ENCODE measurements at regions not wholly inside any gene's neighbourhood (a gene's known extent, or its start where the extent isn't known, plus 50 kb on each side); places are given as distances from the start of the nearest gene placed in this dataset.

DNA sequence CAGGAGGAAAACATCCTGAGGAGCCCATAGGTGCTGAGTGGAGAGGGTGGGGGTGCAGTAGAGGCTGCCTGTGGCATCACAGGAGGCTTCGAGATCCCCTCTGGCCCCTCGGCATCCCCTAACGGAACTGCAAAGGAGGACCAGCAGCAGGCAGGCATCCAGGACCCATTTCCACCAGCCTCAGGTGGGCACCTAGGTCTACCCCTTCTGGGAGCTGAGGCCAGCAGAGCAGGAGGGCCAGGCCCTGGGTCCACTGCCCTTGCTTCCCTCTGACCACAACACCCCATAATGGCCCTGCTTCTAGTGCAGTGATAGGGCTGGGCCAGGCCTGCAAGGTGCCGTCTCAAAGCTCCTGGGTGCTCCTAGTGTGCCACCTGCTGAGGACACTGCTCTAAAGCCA is 723.0 kb downstream of the PTPRU start:
- FAIRE-seq, result no peak
- DNase-seq (ENCODE audit: insufficient read length, low spot score), result no peak

DNA sequence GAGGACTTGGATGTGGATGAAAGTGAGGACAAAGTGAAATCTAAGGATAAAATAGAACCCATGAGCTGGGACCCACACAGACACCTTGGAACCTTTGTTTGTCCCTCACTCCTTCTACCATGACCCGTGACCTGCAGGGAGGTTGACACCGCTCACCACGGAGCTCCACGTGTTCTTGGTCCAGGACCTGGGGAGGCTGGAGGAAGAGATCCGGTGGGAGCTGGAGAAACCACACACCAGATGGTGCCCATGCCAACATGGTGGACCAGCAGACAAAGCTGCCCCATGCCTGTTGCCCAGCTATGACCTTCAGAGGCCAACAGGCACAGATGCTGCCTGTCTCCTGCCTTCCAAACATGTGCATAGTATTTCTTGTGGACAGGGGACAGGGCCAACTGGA is 721.9 kb downstream of the PTPRU start:
- FAIRE-seq, result no peak
- no peak for DNase-seq (ENCODE audit: insufficient read length, low spot score)

DNA sequence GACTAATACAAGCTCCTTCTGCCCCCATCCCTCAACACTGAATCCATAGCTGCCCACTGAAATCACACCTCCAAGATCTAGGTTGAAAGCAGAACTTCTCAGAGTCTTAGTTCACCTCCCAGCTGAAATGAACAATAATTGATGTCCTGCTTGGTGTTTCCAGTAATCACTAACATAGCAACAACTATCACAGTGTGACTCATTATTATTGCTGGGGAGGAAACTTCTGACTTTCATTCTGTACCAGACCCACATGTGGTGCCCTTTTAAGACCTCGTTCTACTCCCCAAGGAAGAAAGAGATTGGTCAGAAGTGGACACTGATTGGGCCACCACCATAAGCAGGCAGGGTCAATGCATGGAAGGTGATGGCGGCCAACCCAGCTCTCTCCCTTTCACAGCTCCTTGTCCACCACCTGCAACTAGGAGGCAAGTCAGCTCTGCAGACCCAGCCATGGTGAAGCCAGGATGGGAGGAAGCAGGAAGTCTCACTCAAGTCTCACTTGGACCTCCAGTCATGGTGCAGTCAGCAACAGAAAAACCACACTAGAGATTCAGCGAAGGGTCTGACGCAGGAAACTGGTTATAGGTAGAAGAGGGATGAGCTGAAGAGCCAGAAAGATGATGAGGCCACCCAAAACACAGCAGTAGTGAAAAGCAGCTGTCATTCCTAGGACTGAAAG is 720.2 kb downstream of the PTPRU start:
- FAIRE-seq, result no peak

DNA sequence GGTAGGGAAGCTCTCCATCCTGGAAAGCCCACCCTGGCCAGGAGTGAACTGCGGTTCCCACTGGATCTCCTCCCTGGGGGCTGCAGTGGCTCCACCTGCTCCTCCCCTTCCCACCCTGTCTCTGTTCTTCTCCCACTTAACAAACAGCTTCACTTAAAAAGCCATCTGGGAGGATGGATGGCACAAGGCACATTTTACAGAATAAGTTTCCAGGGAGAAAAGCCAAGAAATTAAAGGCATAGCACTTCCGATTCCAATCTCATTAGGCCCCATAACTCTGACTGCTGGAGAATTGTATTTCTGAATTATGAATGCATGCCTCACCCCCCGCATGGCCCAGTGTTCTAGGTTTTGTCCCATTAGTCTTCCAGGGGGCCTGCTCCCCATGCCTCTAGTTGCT is 718.3 kb downstream of the PTPRU start:
- DNase-seq (ENCODE audit: insufficient read length, low spot score), result no peak
- FAIRE-seq, result no peak

More for the DNA sequence above, 720.2 kb downstream of the PTPRU start:
- DNase-seq (ENCODE audit: insufficient read length, low spot score), result no peak

DNA sequence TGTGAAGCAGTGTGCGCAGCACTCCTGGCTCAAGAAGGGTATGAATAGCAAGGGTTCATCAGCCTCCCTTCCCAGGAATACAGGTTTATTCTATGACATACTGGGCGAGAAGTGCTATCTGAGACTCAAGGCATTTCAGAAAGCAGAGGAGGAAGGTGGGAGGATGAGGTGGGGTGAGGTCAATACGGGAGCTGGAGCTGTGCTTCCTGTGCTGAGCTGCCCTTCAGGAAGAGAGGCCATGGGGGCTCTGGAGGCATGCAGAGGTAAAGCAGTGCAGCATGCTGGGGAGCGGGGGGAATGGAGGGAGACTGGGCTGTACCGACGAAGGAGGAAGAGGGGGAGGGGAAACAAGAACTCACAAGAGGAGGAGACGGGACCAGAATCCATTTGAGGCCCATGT is 717.6 kb downstream of the PTPRU start:
- no peak for FAIRE-seq
- no peak for DNase-seq (ENCODE audit: insufficient read length, low spot score)

DNA sequence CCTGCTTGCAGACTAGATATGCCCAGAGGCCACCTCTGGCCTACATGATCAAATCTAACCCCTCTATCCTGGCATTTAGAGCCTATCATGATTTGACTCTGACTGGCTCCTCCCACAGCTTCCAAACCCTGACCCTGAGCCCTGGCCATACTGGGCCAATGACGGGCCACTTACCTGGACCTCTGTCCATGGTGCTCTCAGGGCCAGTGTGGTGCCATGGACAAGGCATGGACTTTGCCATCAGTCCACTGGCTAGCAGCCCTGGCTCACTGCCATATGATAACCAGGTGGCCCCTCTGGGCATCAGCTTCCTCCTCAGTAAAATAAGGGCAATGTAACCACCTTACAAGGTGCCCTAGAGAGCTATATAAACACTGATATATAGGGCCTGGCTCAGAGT is 713.4 kb downstream of the PTPRU start:
- FAIRE-seq, result no peak
- no peak for DNase-seq (ENCODE audit: insufficient read length, low spot score)

DNA sequence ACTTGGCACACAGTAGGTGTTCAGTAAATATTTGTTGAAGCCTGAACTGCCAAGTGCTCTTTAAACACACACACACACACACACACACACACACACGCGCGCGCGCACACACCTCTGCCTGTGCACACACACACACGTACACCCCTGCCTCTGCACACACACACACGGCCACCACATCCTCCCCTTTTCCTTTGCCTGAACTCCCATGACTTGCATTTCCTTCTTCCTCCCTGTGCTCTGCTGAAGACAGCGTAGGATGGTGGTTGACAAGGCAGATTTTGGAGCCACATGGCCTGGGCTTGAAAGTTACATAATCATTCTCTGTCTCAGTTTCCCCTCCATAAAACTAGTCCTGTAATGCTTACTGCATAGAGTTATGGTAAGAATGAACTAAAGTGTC is 712.3 kb downstream of the PTPRU start:
- FAIRE-seq (no peak), DNase-seq (ENCODE audit: insufficient read length, low spot score) (no peak)

DNA sequence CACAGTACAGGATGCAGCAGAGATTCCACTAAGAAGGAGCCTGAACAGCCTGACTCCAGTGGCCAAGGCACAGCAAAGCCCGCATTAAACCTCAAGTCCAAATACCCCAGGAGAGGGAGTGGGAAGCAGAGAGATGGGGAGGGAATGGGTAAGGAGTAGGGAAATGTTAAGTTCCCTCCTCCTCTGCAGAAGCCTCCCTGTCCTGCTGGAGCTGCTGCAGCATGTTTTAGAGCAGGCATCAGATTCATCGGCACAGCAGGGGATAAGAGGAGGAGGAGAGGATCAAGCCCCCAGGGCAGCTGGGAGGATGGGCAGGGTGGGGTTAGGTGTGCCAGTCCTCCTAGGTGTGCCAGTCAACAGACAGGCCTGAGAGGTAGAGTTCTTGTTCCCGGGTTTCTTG is 709.7 kb downstream of the PTPRU start:
- FAIRE-seq, result no peak

DNA sequence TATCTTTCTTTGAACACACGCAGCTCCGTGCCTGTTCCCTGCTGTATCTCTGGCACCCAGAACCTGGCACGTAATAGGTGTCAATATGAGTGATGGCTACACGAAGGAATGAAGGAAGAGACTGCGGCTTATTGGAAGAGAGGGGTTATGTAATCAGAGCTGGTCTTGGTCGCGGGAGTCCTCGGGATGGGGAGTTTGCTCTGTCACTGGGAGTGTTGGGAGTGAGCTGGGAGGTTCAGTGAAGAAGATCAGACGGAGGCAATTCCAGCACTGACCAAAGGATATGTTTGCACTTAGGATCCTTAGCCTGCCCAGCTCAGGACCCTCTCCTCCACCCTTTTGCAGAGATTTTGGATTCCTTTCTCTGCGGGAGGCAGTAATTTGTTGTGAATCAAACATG is 709.1 kb downstream of the PTPRU start:
- FAIRE-seq (no peak), DNase-seq (ENCODE audit: insufficient read length, low spot score) (no peak)

More for the DNA sequence above, 709.7 kb downstream of the PTPRU start:
- DNase-seq (ENCODE audit: insufficient read length, low spot score), result no peak

DNA sequence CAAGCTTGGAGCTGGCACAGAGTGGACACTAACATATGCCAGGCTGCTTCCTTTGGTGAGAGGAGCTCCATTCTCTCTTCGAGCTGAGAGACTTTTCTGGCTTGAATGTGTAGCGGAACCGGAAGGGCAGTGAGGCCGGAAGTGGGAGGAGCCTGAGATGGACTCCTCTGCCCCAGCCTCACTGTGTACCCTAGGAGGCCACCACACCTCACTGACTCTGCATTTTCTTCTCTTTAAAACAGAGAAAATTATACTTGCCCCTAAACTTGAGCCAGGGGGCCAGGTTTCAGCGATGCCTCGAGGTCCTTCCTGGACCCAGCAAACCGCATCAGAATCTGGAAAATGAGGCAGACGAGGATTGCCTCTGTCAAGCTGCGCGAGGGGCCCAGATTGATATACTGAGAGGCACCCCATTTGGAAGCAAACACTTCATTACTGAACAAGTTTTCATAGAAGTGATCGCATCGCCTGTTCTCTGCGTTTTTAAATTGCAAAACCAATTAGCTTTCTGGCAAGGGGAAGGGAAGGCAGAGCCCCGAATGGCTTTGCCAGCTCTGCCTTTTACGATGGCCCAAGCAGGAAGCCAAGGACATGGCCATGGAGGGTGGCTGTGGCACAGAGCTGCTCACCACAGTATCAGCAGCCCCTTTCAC is 708.1 kb downstream of the PTPRU start:
- DNase-seq (ENCODE audit: insufficient read length, low spot score) (no peak), FAIRE-seq (no peak)

DNA sequence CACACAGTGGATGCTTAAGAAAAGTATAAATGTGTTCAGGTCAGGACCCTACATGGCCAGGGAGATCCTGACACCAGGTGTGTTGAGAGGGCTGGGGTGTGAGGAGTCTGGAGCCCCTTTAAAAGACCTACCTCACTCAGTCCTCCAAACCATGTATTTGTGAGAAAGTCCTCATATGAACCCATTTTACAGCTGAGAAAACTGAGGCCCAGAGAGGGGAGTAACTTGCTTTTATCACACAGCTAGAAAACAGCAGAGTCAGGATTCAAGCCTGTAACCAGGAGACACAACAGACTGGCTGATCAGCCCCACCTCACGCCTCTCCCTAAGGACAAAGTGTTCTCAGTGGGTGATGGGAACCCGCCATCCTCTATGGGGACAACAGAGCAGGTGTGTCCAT is 706.7 kb downstream of the PTPRU start:
- DNase-seq (ENCODE audit: insufficient read length, low spot score) (no peak), FAIRE-seq (no peak)

DNA sequence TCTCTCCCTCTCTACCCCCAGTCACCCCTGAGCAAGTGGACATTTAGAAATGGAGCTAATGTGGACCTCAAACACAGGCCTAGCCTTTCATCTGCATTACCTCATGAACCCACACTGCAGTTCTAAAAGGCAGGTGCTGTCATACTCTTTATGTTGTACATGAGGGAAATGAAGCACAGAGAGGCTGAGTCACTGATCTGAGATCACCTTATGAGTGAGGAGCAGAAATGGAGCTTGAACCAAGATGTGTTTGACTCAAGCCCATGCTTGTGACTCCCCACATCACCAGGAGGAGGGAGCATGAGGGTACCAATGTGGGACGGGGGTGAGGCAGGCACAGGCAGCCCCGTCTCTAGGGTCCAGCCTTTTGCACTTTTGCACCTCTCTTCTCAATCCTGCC is 702.8 kb downstream of the PTPRU start:
- FAIRE-seq (no peak), DNase-seq (ENCODE audit: insufficient read length, low spot score) (no peak)

DNA sequence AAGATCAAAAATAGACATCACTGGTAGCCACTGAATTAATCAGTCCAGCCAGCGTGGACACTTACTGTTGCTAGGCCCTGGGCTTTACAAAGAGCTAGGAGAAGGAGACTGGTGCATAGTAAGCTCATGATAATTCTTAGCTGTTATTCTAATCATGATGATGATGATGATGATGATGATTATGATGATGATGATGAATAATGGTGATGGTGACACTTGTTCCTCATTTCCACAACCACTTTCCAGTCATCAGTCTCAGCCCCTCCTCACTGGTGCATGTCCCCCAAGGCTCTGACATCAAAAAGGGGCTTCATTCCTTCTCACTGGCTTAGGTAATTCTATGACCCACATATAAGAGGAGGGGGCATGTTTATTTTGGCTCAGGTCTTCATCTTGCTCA is 701.0 kb downstream of the PTPRU start:
- FAIRE-seq (no peak), DNase-seq (ENCODE audit: insufficient read length, low spot score) (no peak)

DNA sequence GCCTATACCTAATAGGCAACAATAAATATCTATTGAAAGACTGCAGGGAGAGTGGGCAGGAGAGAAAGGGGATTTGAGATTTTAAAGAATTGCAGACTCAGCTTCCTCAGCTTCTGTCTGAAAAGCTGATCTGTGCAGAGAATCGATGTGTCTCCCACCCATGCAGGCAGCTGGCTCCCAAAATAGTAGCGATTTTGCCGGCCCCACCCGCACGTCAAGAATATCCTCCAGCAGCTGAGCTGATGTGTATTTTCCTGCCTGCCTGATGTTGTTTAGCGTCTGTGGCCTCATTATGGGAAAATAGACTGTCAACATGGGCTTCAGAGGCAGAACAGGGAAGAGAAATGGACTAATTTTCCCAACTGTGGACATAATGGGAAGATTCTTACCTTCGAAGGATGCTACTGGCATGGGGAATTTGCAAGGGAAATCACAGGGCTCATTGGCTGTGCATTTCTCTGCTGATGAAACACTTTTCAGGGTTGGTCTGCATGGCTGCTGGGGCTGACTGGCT is 699.8 kb downstream of the PTPRU start:
- no peak for FAIRE-seq

DNA sequence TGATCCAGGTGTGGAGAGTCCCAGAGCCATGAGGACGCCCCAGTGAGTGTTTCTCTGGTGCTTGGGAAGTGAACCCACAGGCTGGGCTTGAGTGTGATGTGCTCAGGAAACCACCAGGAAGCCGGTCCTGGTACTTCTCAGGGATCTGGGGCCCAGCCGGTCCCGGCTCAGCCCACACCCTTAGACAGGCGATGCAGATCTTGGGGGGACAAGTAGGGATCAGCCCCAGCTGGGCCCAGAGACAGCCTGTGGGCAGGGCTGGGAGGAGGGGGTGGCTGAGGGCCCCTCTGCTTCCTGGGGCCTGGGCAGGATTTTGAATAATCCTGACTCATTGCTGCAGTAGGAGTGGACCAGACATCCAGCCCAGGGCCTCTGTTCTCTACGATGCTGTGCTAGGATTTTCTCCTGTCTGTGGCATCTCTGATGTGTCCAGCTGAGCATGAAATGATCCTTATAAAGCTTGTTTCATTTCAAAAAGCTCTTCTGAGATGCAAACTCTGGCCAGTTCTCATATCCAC is 698.0 kb downstream of the PTPRU start:
- DNase-seq (ENCODE audit: insufficient read length, low spot score) (no peak), FAIRE-seq (no peak)

More for the DNA sequence above, 699.8 kb downstream of the PTPRU start:
- DNase-seq (ENCODE audit: insufficient read length, low spot score), result no peak

DNA sequence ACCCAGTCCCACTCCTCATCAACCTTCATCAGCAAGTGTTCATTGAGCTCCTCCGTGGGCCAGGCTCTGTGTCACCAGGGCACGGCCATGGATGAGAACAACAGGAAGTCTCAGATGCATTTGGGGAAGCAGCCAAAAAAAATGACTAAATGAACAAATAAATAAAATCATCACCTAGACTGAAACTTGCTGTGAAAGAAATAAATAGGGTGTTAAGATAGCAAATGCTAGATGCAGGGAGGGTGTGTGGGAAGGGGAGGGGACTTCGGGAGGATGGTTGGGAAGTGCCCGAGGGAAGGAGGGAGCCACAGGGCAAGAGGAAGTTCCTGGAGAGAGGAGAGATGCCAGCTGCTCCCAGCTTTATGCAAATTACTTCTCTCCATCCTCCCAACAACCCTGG is 696.7 kb downstream of the PTPRU start:
- no peak for DNase-seq (ENCODE audit: insufficient read length, low spot score)
- no peak for FAIRE-seq

DNA sequence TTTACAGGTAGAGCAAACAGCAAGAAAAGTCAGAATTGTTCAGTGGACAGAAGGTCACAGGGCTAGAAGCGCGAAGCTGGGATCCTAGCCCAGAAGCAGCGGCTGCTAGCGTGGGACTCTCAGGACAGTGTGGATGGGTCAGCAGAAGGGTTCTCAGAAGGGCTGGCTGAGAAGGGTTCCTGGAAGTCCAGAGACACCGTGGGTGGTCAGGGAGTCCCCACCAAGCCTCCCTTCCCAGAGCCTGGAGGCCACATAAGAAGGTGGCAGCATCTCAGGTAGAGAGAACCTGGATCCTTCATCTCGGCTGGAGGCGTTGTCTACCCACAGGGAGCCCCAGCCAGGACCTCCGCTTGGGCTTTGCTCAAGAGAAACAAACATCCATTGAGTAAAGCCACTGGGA is 696.3 kb downstream of the PTPRU start:
- DNase-seq (ENCODE audit: insufficient read length, low spot score) (no peak), FAIRE-seq (no peak)

DNA sequence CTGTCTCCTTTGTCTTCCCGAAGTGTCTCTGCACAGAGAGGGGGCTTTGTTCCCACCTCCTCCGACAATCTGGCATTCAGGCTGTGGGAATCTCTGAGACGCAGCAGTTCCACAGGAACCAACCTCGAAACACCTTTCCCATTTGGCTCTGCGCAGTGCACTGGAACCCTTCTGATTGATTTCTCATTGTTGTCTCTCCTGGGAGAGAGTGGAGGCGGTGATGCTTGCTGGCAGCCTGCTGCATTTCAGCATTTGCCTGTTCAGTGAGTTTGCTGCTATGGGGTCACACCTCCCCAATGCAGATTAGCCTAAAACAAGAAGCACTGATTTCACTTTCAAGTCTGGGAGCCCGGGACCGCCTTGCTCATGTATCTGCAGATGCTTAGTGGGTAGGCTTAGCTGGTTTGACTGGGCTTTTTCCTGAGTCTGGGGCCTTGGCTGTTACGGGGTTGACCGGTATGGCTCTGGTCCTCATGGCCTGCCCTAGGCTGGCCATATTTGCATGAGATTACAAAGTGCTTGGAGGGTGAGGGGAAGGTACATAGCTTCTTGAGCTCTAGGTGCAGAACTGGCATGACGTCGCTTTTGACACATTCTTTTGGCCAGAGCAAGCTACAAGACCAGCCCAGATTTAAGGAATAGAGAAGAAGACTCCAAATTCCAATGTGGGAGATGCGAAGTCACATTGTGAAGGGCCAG is 695.3 kb downstream of the PTPRU start:
- FAIRE-seq, result no peak
- DNase-seq (ENCODE audit: insufficient read length, low spot score), result no peak

DNA sequence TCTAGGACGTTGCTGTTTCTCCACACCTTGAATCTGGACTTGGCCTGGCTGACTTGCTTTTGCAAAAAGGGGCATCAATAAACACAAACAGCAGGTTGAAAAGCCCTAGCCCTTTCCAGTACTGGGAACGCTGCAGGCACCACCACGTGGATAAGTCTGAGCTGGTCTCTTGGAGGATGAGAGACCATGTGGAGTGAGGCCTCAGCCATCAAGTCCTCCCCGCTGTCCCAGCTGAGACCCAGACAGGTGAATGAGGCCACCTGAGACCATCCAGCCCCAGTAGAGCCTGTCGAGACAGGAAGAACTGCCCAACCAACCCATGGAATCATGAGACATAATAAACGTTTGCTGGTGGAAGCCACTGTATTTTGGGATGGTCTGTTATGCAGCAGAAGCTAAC is 688.7 kb downstream of the PTPRU start:
- FAIRE-seq (no peak), DNase-seq (ENCODE audit: insufficient read length, low spot score) (no peak)

DNA sequence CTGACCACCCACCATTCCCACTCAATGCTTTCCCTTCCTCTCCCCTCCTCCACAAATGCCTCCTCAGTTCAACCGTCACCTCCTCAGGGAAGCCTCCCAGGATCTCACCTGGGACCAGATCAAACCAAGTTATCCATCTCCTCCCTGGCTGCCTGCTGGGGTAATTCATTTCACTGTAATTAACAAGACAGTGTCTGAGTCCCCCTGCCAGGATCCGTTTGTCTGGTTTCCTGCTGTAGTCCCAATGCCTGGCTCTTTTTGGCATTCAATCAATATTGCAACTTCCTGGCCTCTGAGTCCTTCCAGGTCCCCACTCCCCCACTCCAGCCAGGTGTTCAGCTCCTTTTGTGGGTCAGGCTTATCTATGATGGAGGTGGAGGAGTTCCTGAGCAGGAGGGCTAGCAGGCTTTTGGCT is 687.7 kb downstream of the PTPRU start:
- FAIRE-seq (no peak), DNase-seq (ENCODE audit: insufficient read length, low spot score) (no peak)

DNA sequence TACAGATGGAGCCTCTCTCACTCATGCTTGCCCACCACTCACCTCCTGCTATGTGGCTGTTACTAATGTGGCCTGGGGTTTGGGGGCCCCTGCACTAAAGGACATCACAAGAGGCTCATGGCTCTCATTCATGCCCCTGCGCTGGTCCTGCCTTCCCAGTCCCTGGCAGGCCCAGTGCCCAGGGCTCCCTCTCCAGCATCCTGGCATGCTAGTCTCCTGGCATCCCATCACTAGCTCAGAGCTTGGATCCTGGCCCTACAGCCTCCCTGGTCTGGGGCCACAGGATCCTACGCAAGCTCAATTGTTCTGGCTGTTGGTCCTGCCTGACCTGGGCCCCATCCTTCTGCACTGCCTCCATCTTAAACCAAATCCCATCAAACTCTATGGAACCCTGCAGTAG is 685.4 kb downstream of the PTPRU start:
- no peak for FAIRE-seq
- DNase-seq (ENCODE audit: insufficient read length, low spot score), result no peak

DNA sequence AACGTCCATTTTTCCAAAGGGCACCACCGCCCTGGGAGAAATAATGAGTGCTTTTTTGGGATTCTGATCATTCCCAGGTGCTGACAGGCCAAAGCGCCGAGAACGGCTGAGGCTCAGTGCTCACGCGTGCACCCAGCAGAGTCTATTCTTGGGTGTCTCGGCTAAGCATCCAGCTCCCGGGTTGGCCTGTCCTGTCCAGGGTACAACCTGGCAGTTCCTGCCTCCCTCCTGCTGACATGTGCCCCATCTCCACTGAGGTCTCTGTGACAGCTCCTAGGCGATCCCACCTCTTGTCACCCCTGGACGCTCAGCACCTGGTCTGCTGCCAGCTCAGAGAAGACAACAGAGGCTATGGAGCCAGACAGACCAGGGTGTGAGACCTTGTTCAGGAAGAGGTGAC is 684.5 kb downstream of the PTPRU start:
- FAIRE-seq, result no peak
- DNase-seq (ENCODE audit: insufficient read length, low spot score), result no peak
